ENCODE measurements at regions not wholly inside any gene's neighbourhood (a gene's known extent, or its start where the extent isn't known, plus 50 kb on each side); places are given as distances from the start of the nearest gene placed in this dataset.

DNA sequence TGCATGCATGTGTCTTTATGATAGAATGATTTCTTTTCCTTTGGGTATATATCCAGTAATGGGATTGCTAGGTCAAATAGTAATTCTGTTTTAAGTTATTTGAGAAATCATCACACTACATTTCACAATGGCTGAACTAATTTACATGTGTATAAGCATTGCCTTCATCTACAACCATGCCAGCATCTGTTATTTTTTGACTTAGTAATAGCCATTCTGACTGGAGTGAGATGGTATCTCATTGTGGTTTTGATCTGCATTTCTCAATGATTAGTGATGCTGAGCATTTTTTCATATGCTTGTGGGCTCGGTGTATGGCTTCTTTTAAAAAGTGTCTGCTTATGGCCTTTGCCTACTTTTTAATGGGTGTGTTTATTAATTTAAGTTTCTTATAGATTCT, 102.3 kb upstream of the CCDC112 start:
- Histone ChIP-seq H3K4me2 (ENCODE audit: low read length) (no peak overlapping the region), H3K79me2 (ENCODE audit: insufficient read depth, low read length) (no peaks in the 10 kb centered on the region), H3K9ac (ENCODE audit: low read length) (no peak overlapping the region), H3K27me3 (ENCODE audit: insufficient read depth, low read length) (no peaks in the 10 kb centered on the region), H3K27ac (ENCODE audit: low read depth, low read length) (no peak overlapping the region), H4K20me1 (ENCODE audit: insufficient read depth, low read length) (no peaks in the 10 kb centered on the region), H3K9me3 (ENCODE audit: insufficient read depth, low read depth, low read length) (no peaks in the 10 kb centered on the region), H2AFZ (ENCODE audit: low read depth, low read length) (no peak overlapping the region), H3K4me3 (ENCODE audit: insufficient read depth, low read depth, low read length) (no peak overlapping the region), H3K4me1 (ENCODE audit: insufficient read depth, low read length) (peaks cover 23% of the 10 kb centered on the region), H3K36me3 (ENCODE audit: insufficient read depth, low read length) (no peaks in the 10 kb centered on the region)
- peaks cover 4% of the 10 kb centered on the region for H3K4me1 Mint-ChIP-seq (ENCODE audit: low read depth, unreplicated experiment)
- H3K4me3 Mint-ChIP-seq (ENCODE audit: unreplicated experiment): no peak overlapping the region
- H3K36me3 Mint-ChIP-seq (ENCODE audit: low read depth, unreplicated experiment): no peaks in the 10 kb centered on the region
- DNase-seq (ENCODE audit: low read depth) (peak; percentile 95), FAIRE-seq (peak; percentile 85)
- no peak overlapping the region for H3K27ac Mint-ChIP-seq (ENCODE audit: unreplicated experiment)
- TF ChIP-seq, protein P1, sequence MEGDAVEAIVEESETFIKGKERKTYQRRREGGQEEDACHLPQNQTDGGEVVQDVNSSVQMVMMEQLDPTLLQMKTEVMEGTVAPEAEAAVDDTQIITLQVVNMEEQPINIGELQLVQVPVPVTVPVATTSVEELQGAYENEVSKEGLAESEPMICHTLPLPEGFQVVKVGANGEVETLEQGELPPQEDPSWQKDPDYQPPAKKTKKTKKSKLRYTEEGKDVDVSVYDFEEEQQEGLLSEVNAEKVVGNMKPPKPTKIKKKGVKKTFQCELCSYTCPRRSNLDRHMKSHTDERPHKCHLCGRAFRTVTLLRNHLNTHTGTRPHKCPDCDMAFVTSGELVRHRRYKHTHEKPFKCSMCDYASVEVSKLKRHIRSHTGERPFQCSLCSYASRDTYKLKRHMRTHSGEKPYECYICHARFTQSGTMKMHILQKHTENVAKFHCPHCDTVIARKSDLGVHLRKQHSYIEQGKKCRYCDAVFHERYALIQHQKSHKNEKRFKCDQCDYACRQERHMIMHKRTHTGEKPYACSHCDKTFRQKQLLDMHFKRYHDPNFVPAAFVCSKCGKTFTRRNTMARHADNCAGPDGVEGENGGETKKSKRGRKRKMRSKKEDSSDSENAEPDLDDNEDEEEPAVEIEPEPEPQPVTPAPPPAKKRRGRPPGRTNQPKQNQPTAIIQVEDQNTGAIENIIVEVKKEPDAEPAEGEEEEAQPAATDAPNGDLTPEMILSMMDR (IDR thresholded peaks at IDR 0.05; ENCODE audit: insufficient read depth, low read depth, low read length): no peak
- TF ChIP-seq EZH2 (IDR thresholded peaks at IDR 0.05; ENCODE audit: insufficient read depth, low read length): no peak
- peaks cover 2% of the 10 kb centered on the region for H3K9me3 Mint-ChIP-seq (ENCODE audit: unreplicated experiment)
- no peaks in the 10 kb centered on the region for H3K27me3 Mint-ChIP-seq (ENCODE audit: low read depth, unreplicated experiment)

GRCh38 chr5:115396688-115397087, 100.2 kb upstream of the CCDC112 start:
- H3K27me3 Mint-ChIP-seq (ENCODE audit: low read depth, unreplicated experiment): peaks cover 2% of the 10 kb centered on the region
- peaks cover 2% of the 10 kb centered on the region for H3K4me1 Mint-ChIP-seq (ENCODE audit: low read depth, unreplicated experiment)
- H3K4me3 Mint-ChIP-seq (ENCODE audit: unreplicated experiment): no peak overlapping the region
- DNase-seq (ENCODE audit: low read depth) (peak; percentile 89), FAIRE-seq (no peak)
- Histone ChIP-seq H3K4me1 (ENCODE audit: insufficient read depth, low read length) (peaks cover 9% of the 10 kb centered on the region), H3K79me2 (ENCODE audit: insufficient read depth, low read length) (no peaks in the 10 kb centered on the region), H3K27me3 (ENCODE audit: insufficient read depth, low read length) (no peaks in the 10 kb centered on the region), H3K36me3 (ENCODE audit: insufficient read depth, low read length) (no peaks in the 10 kb centered on the region), H3K9ac (ENCODE audit: low read length) (no peak overlapping the region), H2AFZ (ENCODE audit: low read depth, low read length) (no peak overlapping the region), H3K9me3 (ENCODE audit: insufficient read depth, low read depth, low read length) (no peaks in the 10 kb centered on the region), H3K4me2 (ENCODE audit: low read length) (no peak overlapping the region), H3K4me3 (ENCODE audit: insufficient read depth, low read depth, low read length) (no peak overlapping the region), H3K27ac (ENCODE audit: low read depth, low read length) (no peak overlapping the region), H4K20me1 (ENCODE audit: insufficient read depth, low read length) (no peaks in the 10 kb centered on the region)
- H3K36me3 Mint-ChIP-seq (ENCODE audit: low read depth, unreplicated experiment): no peaks in the 10 kb centered on the region
- peaks cover 2% of the 10 kb centered on the region for H3K9me3 Mint-ChIP-seq (ENCODE audit: unreplicated experiment)
- H3K27ac Mint-ChIP-seq (ENCODE audit: unreplicated experiment): no peak overlapping the region
- TF ChIP-seq, protein P1 (IDR thresholded peaks at IDR 0.05; ENCODE audit: insufficient read depth, low read depth, low read length): no peak
- TF ChIP-seq EZH2 (IDR thresholded peaks at IDR 0.05; ENCODE audit: insufficient read depth, low read length): no peak

DNA sequence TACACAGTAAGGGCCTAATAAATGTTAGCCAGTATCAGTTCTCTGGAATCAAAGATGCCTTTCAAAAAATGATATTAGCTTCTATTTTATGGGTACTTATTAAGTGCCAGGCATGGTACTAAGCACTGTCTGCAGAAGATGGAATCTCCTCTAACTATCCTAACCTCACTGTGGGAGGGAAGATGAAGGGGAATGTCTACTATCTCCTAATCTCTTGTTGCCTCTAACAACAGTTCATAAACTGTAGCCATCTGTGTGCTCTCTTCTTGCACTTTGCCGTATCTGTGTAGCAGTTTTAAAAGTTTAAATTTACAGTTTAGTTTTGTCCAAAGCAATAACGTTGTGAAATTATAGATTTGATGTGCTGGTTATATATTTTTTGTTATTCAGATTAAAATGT, 99.6 kb upstream of the CCDC112 start:
- H3K79me2 ChIP-seq (ENCODE audit: insufficient read depth, low read length): no peaks in the 10 kb centered on the region
- FAIRE-seq: no peak
- H3K4me1 Mint-ChIP-seq (ENCODE audit: low read depth, unreplicated experiment): peaks cover 2% of the 10 kb centered on the region

More for the DNA sequence above, 99.6 kb upstream of the CCDC112 start:
- H3K9me3 Mint-ChIP-seq (ENCODE audit: unreplicated experiment): peaks cover 2% of the 10 kb centered on the region
- H3K4me3 ChIP-seq (ENCODE audit: insufficient read depth, low read depth, low read length): no peak overlapping the region
- H3K9me3 ChIP-seq (ENCODE audit: insufficient read depth, low read depth, low read length): peaks cover 2% of the 10 kb centered on the region
- H3K27ac ChIP-seq (ENCODE audit: low read depth, low read length): no peak overlapping the region
- no peak overlapping the region for H3K4me3 Mint-ChIP-seq (ENCODE audit: unreplicated experiment)
- no peak overlapping the region for H3K9ac ChIP-seq (ENCODE audit: low read length)
- no peak for TF ChIP-seq EZH2 (IDR thresholded peaks at IDR 0.05; ENCODE audit: insufficient read depth, low read length)
- TF ChIP-seq, protein P1 (IDR thresholded peaks at IDR 0.05; ENCODE audit: insufficient read depth, low read depth, low read length): no peak
- no peak overlapping the region for H3K4me2 ChIP-seq (ENCODE audit: low read length)
- no peaks in the 10 kb centered on the region for H3K36me3 ChIP-seq (ENCODE audit: insufficient read depth, low read length)
- peaks cover 2% of the 10 kb centered on the region for H3K27me3 Mint-ChIP-seq (ENCODE audit: low read depth, unreplicated experiment)
- no peak for DNase-seq (ENCODE audit: low read depth)
- H4K20me1 ChIP-seq (ENCODE audit: insufficient read depth, low read length): no peaks in the 10 kb centered on the region
- H3K4me1 ChIP-seq (ENCODE audit: insufficient read depth, low read length): peaks cover 9% of the 10 kb centered on the region
- H3K27ac Mint-ChIP-seq (ENCODE audit: unreplicated experiment): no peak overlapping the region
- H3K27me3 ChIP-seq (ENCODE audit: insufficient read depth, low read length): no peaks in the 10 kb centered on the region
- H3K36me3 Mint-ChIP-seq (ENCODE audit: low read depth, unreplicated experiment): no peaks in the 10 kb centered on the region
- H2AFZ ChIP-seq (ENCODE audit: low read depth, low read length): no peak overlapping the region
